Fibroblast of pulmonary artery (primary cell): ENCODE measurements at regions not wholly inside any gene's neighbourhood (a gene's known extent, or its start where the extent isn't known, plus 50 kb on each side); places are given as distances from the start of the nearest gene placed in this dataset.

Experiments
- DNase-seq: peaks from one replicate; pipeline ENCODE4 v3.0.0-alpha.2; 2010; ENCODE audit warnings: low read depth
- H3K4me3 ChIP-seq: replicated peaks from 2 replicates; pipeline ENCODE4 v1.5.1; 2011; ENCODE audit warnings: low read depth, mild to moderate bottlenecking, control low read depth, low read length, moderate library complexity
- CTCF ChIP-seq: IDR thresholded peaks from 2 replicates; pipeline ENCODE4 v1.5.1; 2011; ENCODE audit warnings: mild to moderate bottlenecking, control low read depth, low read length, inconsistent platforms; ENCODE audit errors: missing control alignments

GRCh38 chr14:96994999-96995398 lies 197.8 kb downstream of the VRK1 start:
- no peak for TF ChIP-seq CTCF
- no peak for DNase-seq
- H3K4me3 ChIP-seq, result no peak overlapping the region

- no peak for DNase-seq
- H3K4me3 ChIP-seq, result no peak overlapping the region
- TF ChIP-seq CTCF, result no peak
These were observed 200.1 kb downstream of the VRK1 start for GRCh38 chr14:96997269-96997668.

- DNase-seq, result no peak
- no peak overlapping the region for H3K4me3 ChIP-seq
- no peak for TF ChIP-seq CTCF
These were observed 200.8 kb downstream of the VRK1 start for GRCh38 chr14:96997996-96998395.

GRCh38 chr14:96999654-97000155 lies 202.5 kb downstream of the VRK1 start:
- TF ChIP-seq CTCF, result no peak
- H3K4me3 ChIP-seq, result no peak overlapping the region
- DNase-seq, result no peak

GRCh38 chr14:97002454-97002853 lies 205.3 kb downstream of the VRK1 start:
- no peak overlapping the region for H3K4me3 ChIP-seq
- TF ChIP-seq CTCF, result no peak
- no peak for DNase-seq

- TF ChIP-seq CTCF, result no peak
- DNase-seq, result no peak
- H3K4me3 ChIP-seq, result no peak overlapping the region
These were observed 208.8 kb downstream of the VRK1 start for GRCh38 chr14:97005934-97006333.

GRCh38 chr14:97010491-97011160 lies 213.4 kb downstream of the VRK1 start:
- no peak overlapping the region for H3K4me3 ChIP-seq
- TF ChIP-seq CTCF, result no peak
- DNase-seq, result no peak
